HG02588 (cell line): ENCODE measurements at regions not wholly inside any gene's neighbourhood (a gene's known extent, or its start where the extent isn't known, plus 50 kb on each side); places are given as distances from the start of the nearest gene placed in this dataset.
"Not testable (repeated sequence)": the region's sequence is repeated elsewhere in the genome, so short reads cannot be mapped to it uniquely, and the experiment has no call there.

Source experiments
- ATAC-seq: cut with Tn5 transposase; IDR thresholded peaks from one replicate; pipeline ENCODE4 v1.9.1; 2021; ENCODE audit warnings: mild to moderate bottlenecking, moderate library complexity; ENCODE audit not compliant: unreplicated experiment

- not testable (repeated sequence) for ATAC-seq
These were observed 118.5 kb upstream of the RADX start for GRCh38 chrX:106493210-106493816.

- ATAC-seq: no peak
These were observed 112.3 kb upstream of the RADX start for GRCh38 chrX:106499473-106499872.

GRCh38 chrX:106510713-106511403, 100.9 kb upstream of the RADX start:
- no peak for ATAC-seq
